Right lung (tissue), 2 donors: ENCODE measurements at regions not wholly inside any gene's neighbourhood (a gene's known extent, or its start where the extent isn't known, plus 50 kb on each side); places are given as distances from the start of the nearest gene placed in this dataset.

Experiments used
- DNase-seq, 2 donors: peaks; one replicate each; pipeline ENCODE4 v3.0.0-alpha.2; 2013

DNA sequence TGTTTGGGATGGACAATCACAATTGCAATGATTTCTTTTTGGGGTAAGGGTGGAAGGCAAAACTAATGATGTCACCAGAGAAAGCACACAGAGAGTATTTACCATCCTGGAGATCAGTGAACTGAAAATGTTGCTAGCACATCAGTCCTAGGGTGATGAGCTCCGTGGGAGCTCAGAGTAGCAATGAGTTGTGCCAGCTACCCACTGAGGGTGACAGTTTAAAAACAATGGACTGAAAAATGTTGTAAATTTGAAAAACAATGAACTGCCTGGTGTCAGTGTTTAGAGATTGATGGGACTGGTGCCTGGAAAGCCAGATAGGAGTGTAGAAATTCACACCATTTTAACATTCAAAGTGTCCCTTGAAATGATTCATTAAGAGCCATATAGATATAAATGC is 198.5 kb downstream of the ATP23 start:
- no peak for DNase-seq

GRCh38 chr12:58140395-58140794 is 199.0 kb downstream of the ATP23 start:
- no peak for DNase-seq

GRCh38 chr12:58142991-58143390 is 201.6 kb downstream of the ATP23 start:
- DNase-seq: no peak

GRCh38 chr12:58143498-58143995 is 202.2 kb downstream of the ATP23 start:
- DNase-seq: no peak

DNA sequence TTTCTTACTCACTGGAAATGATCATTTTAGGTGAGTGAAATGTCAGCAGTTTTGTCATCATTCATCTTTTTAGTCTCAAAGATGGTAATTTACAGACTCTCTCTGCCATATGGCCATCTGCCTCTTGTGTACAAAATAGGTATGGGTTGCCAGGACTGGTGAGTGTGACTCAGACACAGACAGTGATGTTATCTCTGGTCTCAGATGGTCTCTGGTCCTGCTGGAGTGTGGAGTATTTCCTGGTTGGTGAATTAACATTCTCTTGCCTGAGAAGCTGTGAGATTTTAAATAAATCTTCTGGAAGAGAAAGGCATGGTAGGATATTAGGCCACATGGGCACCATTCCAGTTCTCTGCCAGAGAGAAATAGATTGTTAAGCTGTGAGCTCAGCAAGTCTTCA is 207.0 kb downstream of the ATP23 start:
- DNase-seq: no peak

DNA sequence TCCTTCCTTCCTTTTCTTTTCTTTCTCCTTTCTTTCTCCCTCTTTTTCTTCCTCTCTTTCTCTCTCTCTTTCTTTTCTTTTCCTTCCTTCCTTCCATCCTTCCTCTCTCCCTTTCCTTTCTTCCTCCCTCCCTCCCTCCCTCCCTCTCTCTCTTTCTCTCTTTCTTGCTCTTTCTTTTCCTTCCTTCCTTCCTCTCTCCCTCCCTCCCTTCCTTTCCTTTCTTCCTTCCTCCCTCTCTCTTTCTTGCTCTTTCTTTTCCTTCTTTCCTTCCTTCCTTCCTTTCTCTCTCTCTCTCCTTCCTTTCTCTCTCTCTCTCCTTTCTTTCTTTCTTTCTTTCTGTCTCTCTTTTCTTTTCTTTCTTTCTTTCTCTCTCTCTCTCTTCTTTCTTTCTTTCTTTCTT is 207.6 kb downstream of the ATP23 start:
- DNase-seq: no peak

DNA sequence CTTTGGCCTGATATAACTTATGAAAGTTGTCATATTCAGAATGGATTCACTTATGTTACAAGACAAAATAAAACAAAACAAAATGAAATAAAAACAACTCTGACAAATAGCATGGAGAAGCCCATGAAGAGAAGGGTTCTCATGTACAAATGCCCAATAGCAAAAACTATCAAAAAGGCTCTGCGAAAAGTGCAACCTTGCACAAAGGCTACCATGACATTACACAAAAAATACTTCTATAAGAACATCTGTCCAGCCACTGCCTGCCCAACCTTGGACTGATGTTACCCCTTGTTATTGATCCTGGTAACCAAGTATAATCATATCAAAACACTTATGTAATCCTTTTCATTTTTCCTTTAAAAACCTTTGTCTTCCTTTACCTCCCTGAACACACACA is 213.0 kb downstream of the ATP23 start:
- DNase-seq: no peak

DNA sequence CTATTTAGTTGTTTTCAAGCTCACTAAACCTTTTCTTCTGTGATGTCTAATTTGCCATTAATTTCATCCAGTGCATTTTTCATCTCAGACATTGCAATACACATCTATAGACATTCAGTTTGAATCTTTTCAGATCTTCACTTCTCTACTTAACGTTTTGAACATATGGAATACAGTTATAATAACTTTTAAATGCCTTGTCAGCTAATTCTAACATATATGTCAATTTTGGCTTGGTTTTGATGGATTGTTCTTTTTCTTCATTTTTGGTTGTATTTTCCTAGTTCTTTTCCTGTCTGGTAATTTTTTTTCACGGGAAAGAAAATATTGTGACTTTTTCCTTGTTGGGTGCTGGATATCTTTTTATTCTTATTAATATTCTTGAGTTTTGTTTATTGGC is 215.3 kb downstream of the ATP23 start:
- DNase-seq: no peak

- no peak for DNase-seq
Measured at GRCh38 chr12:58159941-58160340, 218.6 kb downstream of the ATP23 start.

GRCh38 chr12:58161773-58162172 is 220.4 kb downstream of the ATP23 start:
- DNase-seq: no peak

DNA sequence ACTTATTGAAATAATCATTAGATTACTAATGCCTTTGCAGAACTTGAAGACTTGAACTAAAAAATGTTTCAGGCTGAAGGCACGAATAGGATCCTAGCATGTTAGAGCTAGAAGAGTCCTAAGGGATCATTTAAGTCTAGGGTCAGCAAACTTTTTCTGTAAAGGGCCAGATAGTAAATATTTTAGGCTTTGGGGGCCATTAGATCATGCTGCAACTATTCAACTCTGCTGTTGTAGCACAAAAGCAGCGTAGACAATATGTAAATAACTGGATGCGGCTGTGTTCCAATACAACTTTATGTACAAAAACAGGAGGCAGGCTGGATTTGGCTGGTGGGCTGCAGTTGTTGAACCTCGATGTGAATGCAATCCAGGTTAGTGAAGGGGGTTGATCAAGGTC is 221.7 kb downstream of the ATP23 start:
- DNase-seq: no peak

DNA sequence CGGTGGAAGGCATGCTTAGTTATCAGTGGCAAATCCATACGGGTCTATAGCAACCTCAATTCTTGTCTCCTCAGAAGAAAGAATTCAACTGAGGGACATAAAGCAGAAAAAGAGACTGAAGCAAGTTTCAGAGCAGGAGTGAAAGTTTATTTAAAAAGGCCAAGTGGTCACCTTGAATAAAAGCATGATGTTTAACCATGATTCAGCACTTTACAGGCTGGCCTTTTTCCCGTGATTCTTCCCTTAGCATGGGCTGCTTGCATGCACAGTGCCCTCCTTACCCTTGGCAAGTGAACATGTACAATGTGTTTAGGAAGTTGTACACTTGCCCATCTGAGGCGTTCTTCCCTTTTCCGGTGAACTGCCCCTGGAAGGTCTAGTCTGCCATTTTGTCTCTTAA is 225.3 kb downstream of the ATP23 start:
- no peak for DNase-seq

DNA sequence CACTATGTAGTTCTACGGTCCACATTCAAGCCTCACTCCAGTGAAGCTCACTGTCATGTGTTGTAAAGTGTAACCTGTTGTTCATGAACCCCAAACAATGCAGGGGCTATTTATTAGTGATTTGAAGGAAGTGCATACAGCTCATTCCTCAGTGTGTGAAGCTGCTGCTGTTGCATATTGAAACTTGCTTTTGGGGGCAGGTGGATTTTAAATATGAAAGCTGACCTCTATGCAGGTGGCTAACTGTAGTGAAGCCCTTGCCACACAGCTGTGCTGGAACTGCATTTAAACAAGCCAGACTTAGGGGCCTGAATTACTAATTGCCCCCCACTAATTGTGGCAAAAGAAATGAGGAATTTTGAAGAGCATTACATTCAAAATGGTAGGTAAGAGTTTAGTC is 226.3 kb downstream of the ATP23 start:
- no peak for DNase-seq

GRCh38 chr12:58169826-58170225 is 228.5 kb downstream of the ATP23 start:
- no peak for DNase-seq

GRCh38 chr12:58171914-58172313 is 230.5 kb downstream of the ATP23 start:
- DNase-seq: peak; percentile 42 to 51

DNA sequence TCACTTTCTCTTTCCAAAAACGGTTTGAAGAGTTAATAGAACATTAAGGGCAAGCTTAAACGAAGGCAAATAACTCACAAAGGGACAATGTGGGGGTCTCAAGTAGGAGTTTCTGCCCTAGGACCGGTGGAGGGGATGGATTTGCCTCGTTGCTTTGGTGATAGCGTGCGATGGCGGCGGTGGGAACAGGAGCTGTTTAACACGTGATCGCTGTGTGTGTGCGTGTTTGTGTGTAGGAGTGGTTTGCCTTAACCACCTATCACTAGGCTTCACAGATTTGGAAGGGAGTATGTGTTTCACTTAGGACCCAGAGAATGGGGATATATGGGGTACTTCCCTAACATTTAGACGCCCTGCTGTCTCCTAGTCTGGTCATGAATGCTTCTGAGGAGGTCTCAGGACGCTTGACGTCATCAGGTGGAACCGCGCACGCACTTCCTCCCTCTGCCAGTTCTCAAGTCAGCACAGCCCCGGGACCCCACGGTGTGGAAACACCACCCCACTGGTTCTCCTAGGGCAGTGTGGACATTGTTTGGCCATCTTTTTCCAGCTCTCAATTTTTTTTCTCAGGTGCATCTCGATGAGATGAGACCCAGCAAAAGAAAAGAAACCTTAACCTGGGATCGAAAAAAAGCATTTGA is 231.2 kb downstream of the ATP23 start:
- DNase-seq: no peak

DNA sequence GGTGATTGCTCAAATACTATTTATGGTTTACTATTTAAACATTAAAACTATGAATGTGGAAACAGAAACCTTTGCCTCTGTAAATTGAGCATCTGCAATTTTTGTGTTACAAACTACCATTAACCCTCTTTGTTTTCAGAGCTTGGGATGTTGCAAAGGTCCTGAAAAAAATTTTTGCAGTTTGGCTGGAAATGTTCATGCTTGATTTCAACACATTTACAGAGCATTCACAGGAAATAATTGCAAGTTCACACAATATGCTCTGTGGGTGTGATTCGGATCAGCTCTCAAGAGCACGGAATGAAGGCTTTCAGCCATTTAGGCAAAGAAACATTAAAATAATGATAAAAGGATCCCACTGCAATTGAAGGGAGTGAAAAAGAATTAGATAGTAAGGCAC is 232.9 kb downstream of the ATP23 start:
- no peak for DNase-seq

DNA sequence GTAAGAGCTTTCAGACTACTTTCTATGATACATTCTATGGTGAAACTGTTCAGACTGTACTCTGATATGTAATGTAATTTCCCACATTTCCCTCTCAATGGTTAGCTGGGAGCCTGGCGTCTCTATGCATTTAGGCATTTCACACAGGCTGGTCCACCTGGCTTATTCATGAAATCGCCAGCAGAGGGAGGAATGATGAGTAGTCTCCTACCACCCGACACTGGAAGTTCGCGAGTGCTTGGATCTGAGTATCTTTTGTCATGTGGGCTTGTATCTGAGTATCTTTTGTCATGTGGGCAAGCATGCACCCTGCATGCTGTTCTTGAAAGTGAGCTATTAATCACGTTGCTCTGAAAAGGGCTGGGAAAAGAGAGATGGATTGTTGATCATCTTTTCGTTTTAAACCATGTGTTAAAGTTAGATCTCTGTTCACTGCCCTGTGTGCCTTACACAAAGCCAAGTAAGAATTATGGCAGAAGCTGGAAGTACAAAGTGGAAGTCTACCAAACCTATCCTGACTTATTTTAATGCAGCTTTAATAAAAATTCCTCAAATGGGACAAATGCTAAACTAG is 235.0 kb downstream of the ATP23 start:
- DNase-seq: no peak

DNA sequence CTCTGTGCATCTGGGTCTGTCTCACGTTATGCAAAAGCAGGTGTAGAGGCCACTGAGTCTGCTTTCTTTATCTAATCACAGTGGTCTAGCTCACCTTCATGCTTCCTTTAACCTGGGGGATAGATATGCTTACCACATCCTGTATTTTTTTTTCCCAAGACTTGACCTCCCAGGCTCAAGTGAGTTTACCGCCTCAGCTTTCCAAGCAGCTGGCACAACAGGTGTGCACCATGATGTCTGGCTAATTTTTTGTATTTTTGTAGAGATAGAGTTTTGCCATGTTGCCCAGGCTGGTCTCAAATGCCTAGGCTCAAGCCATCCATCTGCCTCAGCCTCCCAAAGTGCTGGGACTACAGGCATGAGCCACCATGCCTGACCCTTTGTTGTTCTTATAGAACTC is 236.0 kb downstream of the ATP23 start:
- DNase-seq: no peak

DNA sequence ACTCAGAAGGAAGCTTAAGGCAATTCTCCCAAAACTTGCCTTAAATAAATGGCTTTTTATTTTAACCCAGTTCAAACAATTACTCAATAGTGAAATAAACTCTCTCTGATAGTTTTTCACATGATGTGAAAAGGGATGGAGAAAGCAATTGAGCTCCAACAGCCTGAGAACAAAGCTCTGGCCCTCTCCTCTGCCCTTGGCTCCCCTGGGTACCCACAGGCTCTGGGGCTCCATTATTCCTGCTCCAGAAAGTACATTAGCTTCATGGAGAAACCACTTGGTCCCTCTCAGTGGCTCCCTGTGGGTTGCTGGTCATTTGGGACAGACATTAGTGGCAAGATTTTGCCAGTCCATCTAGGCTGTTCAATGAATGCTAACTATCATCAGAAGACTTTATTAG is 242.8 kb downstream of the ATP23 start:
- DNase-seq: no peak

DNA sequence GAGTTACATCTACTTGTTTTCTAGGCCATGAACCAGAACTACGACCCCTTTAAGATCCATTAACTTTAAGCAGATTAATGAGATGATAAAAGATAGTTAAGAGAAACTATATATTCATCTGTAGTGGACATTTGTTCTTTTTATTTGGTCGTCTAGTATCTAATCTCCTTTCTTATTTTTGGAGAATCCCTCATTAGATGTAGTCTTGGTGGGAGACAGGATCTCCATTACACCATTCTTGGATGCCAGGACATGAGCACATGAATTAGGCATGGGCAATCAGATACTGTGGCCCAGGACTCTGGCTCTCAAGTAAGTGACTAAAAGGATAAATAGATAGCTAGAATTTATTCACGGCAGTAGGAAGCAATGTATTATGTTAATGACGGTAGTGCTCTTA is 245.0 kb downstream of the ATP23 start:
- DNase-seq: no peak

DNA sequence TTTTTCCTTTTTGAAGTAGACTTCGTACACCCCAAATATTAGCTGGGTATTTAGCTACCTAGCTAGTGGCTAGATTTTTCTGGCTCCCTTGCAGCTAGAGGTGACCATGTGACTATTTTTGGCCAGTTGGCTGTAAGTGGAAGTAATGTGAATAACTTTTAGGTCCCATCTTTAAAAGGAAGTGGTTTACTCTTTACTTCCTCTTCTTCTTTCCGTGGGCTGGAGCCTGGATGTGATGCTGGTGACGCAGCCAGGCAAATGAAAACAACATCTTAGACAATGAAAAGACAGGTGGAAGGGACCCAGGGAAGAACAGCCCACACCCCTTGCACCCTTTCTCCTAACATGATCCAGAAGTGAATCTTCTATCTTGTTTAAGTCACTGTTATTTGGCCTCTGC is 245.5 kb downstream of the ATP23 start:
- no peak for DNase-seq

- no peak for DNase-seq
Measured at GRCh38 chr12:58189030-58189429, 247.7 kb downstream of the ATP23 start.

GRCh38 chr12:58189893-58190292 is 248.5 kb downstream of the ATP23 start:
- no peak for DNase-seq
